Skeletal muscle cell (primary cell): ENCODE measurements at regions not wholly inside any gene's neighbourhood (a gene's known extent, or its start where the extent isn't known, plus 50 kb on each side); places are given as distances from the start of the nearest gene placed in this dataset.
A peak's percentile ranks its signal among the peaks of the same experiment; 100 is the strongest.
"Not testable (repeated sequence)": the region's sequence is repeated elsewhere in the genome, so short reads cannot be mapped to it uniquely, and the experiment has no call there.

Experiments
- DNase-seq: peaks from one replicate; pipeline ENCODE4 v3.0.0-alpha.2; 2010; ENCODE audit warnings: low read depth
- H3K4me3 ChIP-seq: 2 replicates; pipeline ENCODE4 v1.5.1; 2011; ENCODE audit warnings: low read depth, mild to moderate bottlenecking, control low read depth, low read length, moderate library complexity

GRCh38 chr4:83961575-83961974, 425.7 kb downstream of the GPAT3 start:
- DNase-seq = no peak

GRCh38 chr4:83959160-83959559, 423.3 kb downstream of the GPAT3 start:
- no peak for DNase-seq
- H3K4me3 ChIP-seq = no peak overlapping the region

More at GRCh38 chr4:83961575-83961974, 425.7 kb downstream of the GPAT3 start:
- no peak overlapping the region for H3K4me3 ChIP-seq

- no peak for DNase-seq
- H3K4me3 ChIP-seq = no peak overlapping the region
Measured at GRCh38 chr4:83947830-83948193, 411.9 kb downstream of the GPAT3 start.

- DNase-seq = no peak
- no peak overlapping the region for H3K4me3 ChIP-seq
Measured at GRCh38 chr4:83947125-83947829, 411.4 kb downstream of the GPAT3 start.

- DNase-seq, H3K4me3 ChIP-seq: not testable (repeated sequence)
Measured at GRCh38 chr4:83943691-83944090, 407.8 kb downstream of the GPAT3 start.

- no peak overlapping the region for H3K4me3 ChIP-seq
- no peak for DNase-seq
Measured at GRCh38 chr4:83932750-83933391, 397.0 kb downstream of the GPAT3 start.

DNA sequence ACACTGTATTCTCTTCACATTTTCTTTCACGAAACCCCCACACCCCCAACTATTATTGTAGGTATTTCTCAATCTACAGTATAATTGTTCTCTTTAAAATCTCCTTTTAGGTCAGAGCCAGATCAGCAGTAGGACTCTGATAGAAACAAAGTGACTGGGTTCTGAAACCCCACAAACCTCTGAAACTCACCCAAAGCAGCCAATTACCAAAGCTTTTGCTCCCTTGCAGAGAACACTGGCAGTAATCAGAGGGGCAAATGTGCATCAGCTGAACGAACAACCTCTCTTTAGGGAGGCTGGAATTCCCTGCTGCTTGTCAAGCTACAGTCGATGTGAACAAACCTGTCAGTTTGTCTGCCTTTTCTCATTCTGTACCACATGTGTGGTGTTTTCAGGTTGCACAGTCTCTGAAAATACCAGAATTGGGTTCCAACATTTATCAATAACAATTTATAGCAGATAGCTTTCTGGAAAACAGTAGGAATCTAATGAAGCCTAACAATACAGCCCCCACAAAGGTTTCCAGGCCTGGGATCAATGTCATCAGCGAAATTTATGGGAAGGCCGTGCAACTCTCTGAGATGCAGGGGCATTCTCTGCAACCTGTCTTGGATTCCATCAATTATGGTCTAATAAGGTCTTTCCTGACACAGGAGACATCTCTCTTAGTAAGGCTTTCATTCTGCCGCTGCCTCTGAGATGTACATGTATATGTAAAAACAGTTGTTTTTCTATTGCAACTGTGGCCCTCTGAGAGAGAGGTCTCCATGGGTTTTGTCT, 395.9 kb downstream of the GPAT3 start:
- H3K4me3 ChIP-seq = no peak overlapping the region
- no peak for DNase-seq

GRCh38 chr4:83929550-83929949, 393.6 kb downstream of the GPAT3 start:
- H3K4me3 ChIP-seq = no peak overlapping the region
- no peak for DNase-seq

DNA sequence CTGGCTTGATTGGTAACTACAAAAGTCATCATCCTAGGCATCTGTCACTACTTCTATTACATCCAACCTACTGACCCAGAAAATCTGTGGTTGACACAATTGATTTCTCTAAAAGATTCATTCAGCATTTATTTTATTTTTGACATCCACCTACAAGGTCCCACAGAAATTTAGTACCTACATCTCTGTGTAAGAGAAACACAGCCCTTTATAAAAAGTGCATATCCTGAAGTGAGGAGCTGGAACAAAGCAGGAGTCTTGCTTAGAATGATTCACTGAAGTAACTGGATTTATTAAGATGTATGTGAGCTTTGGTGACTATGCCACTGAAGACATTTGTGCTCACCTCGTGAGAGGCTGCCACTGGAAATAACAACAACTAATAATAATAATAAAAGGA, 391.0 kb downstream of the GPAT3 start:
- no peak for DNase-seq
- no peak overlapping the region for H3K4me3 ChIP-seq

DNA sequence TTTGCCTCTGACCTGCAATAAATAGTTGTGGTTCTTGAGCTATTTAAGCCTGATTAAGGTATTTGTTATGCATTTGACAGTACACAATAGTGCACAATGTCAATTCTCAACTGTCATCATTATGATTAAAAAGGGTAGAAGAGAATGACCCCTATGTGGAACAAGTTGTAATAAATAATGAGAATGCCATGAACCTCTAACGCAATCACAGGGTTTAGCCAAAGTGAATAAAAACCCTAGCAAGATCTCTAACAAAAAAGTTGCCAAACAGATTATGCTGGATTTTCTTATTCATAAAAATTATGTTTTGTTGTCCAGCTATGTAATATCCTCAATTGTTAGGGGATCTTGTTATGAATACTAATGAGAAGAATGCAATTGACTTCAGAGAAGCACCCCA, 387.4 kb downstream of the GPAT3 start:
- H3K4me3 ChIP-seq = no peak overlapping the region
- no peak for DNase-seq

DNA sequence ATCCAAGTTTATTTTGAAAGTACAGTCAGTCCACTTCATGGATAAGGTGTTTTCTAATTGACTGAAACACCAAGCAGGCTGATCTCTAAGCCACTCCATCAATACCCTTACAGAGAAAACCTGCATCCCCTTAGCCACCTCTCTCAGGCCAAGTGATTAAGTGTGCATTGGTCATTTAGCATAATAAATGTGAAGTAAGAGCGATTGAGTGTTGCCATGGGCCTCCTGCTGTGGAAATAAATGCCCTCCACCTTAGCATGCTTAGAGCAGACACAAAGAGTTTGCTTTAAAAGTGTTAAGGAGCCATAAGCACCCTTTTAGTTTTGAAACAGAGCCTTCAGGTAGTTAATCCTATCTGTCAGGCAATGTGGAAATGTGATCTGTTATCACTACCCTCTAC, 386.5 kb downstream of the GPAT3 start:
- H3K4me3 ChIP-seq = no peak overlapping the region
- DNase-seq = no peak

- DNase-seq = no peak
- no peak overlapping the region for H3K4me3 ChIP-seq
Measured at GRCh38 chr4:83921124-83921523, 385.2 kb downstream of the GPAT3 start.

- DNase-seq = no peak
- H3K4me3 ChIP-seq = no peak overlapping the region
Measured at GRCh38 chr4:83920375-83920774, 384.5 kb downstream of the GPAT3 start.

DNA sequence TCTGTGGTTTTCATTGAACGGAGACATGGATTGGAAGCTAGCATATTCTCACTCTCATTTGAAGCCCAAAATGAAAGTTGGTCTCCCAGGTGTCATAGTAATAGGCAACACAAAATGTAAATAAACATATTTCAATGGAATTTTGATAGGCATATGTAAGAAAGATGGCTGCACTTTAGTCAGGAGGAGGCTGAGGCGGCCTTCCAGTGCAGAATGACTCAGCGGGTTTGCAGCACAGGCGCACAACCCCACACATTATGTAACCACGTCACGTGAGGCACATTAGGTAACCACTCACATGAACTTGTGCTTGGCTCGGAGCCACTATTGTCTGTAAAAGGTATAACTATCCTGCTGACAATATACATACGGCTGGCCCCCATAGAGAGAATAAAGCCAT, 381.7 kb downstream of the GPAT3 start:
- DNase-seq = no peak
- H3K4me3 ChIP-seq = no peak overlapping the region

DNA sequence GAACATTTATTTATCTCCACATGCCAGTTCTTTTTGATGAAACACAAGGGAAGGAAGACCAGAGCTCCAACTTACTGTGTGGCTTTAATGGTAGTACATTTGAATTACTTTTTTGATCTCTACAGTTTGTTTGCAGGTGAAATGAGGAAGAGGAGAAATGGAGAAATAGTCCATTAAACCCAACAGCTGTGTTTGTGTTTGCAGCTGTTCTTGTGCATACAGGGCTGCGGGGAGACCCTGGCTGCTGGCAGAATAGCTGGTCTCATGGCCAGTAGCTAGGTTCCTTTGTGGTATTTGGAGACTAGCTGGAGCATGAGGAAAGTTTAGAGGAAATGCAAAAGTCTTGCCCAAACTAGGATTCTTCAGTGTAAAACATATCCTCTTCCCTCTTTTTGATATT, 374.8 kb downstream of the GPAT3 start:
- peak; percentile 21 for DNase-seq
- no peak overlapping the region for H3K4me3 ChIP-seq

- peak; percentile 12 for DNase-seq
- H3K4me3 ChIP-seq = no peak overlapping the region
Measured at GRCh38 chr4:83906561-83906960, 370.7 kb downstream of the GPAT3 start.

DNA sequence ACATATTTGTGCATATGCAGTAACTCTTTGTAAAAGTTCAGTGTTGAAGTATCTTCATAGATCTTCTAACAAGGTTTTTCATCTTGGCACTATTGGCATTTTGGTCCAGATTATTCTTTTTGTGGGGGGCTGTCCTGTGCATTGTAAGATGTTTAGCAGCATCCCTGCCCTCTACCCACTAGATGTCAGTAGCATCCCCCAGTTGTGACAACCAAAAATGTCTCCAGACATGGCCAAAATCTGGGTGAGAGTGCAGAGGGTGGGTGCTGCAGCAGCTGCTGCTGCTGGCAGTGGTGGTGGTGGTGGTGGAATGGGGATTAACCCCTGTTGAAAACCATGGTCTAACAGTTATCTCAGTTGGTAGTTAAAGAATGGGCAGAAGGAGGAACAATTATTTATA, 370.0 kb downstream of the GPAT3 start:
- H3K4me3 ChIP-seq = no peak overlapping the region
- no peak for DNase-seq

DNA sequence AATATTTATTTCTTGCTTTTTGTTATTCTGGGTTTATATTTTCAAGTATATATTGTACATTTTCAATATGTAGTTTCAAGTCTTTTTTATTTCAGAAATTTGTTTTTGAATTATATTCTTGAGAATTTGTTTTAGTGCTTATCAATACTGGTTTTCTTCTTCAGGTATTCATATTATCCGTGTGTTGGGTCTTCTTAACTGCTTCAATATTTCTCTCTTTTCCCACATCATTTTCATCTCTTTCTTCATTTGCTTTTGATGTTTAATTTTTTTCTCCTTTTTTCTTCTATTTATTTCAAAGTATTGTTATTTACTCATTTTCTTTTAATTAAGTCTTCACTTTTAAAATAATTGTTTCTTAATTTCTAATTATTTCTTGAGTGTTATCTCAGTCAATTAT, 367.8 kb downstream of the GPAT3 start:
- DNase-seq, H3K4me3 ChIP-seq: not testable (repeated sequence)

DNA sequence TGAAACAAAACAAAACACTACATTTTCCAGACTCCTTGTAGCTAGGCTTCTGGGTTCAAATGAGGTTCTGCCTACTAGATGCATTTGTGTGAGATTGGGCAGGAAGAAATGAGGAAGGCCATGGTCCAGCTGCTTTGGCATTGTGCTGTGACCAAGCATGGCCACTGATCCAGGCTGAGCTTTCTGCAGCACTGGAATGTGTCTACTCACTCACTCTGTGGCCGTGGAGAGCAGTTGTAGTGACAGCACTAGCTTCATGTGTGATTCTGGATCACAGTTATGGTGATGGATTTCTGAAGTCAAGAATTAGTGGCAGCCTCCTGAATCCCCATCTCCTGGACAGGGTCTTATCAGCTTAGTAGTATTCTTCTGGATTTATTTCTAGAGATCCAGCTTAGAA, 358.9 kb downstream of the GPAT3 start:
- no peak for DNase-seq
- no peak overlapping the region for H3K4me3 ChIP-seq

GRCh38 chr4:83890816-83891215, 354.9 kb downstream of the GPAT3 start:
- DNase-seq = no peak
- H3K4me3 ChIP-seq = no peak overlapping the region

DNA sequence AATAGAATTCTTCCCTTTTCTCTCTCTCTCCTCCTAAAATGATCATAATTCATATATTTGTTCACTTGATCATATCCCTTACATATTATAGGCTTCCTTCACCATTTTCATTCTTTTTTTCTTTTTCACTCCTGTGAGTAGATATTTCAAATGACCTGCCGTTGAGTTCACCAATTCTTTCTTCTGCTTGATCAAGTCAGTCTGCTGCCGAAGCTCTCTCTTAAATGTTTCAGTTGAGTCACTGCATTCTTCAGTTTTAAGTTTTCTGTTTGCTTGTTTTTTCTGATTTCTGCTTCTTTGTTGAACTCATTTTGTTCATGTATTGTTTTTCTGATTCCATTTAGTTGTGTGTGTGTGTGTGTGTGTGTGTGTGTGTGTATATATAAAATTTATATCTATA, 354.3 kb downstream of the GPAT3 start:
- H3K4me3 ChIP-seq = no peak overlapping the region
- no peak for DNase-seq
